ENCODE measurements at regions not wholly inside any gene's neighbourhood (a gene's known extent, or its start where the extent isn't known, plus 50 kb on each side); places are given as distances from the start of the nearest gene placed in this dataset.

- TF ChIP-seq CTCF (conservative IDR thresholded peaks at IDR 0.05 in 1 of 2, IDR thresholded peaks at IDR 0.05 in 1 of 2; ENCODE audit: low read depth in 1 of 2, low read length in 2 of 2), result no peak
- no peak for TF ChIP-seq EZH2 (IDR thresholded peaks at IDR 0.05; ENCODE audit: low read length, missing control alignments)
Observed at GRCh38 chr1:198001776-198002408, 84.7 kb downstream of the LHX9 start.

All from fibroblast of lung (primary cell).